LNCAP (cell line): ENCODE measurements at regions not wholly inside any gene's neighbourhood (a gene's known extent, or its start where the extent isn't known, plus 50 kb on each side); places are given as distances from the start of the nearest gene placed in this dataset.

Source experiments
- CTCF ChIP-seq: fragments of 450-650 bp; IDR thresholded peaks from 2 replicates; pipeline ENCODE4 v1.5.1; 2017; ENCODE audit warnings: mild to moderate bottlenecking

GRCh38 chr2:144713410-144713809 lies 193.5 kb upstream of the ZEB2 start:
- no peak for TF ChIP-seq CTCF

GRCh38 chr2:144712550-144712940 lies 192.6 kb upstream of the ZEB2 start:
- TF ChIP-seq CTCF = no peak

- no peak for TF ChIP-seq CTCF
These were observed 192.0 kb upstream of the ZEB2 start for GRCh38 chr2:144711630-144712549.

GRCh38 chr2:144711084-144711483 lies 191.2 kb upstream of the ZEB2 start:
- no peak for TF ChIP-seq CTCF

- no peak for TF ChIP-seq CTCF
These were observed 188.7 kb upstream of the ZEB2 start for GRCh38 chr2:144708626-144709025.

- TF ChIP-seq CTCF = no peak
These were observed 187.9 kb upstream of the ZEB2 start for GRCh38 chr2:144707736-144708326.

GRCh38 chr2:144706647-144707046 lies 186.7 kb upstream of the ZEB2 start:
- no peak for TF ChIP-seq CTCF
